Mucosa of descending colon (tissue), 3 donors: ENCODE measurements at regions not wholly inside any gene's neighbourhood (a gene's known extent, or its start where the extent isn't known, plus 50 kb on each side); places are given as distances from the start of the nearest gene placed in this dataset.

Source experiments
- ATAC-seq: fragments of 200-7000 bp; cut with Tn5 transposase; one replicate; pipeline ENCODE4 v1.9.1; 2020; ENCODE audit warnings: mild to moderate bottlenecking, moderate library complexity
- DNase-seq, 3 donors: peaks; one replicate each; pipeline ENCODE4 v3.0.0-alpha.2; 2020
- H3K36me3 ChIP-seq: fragments of 200-600 bp; one replicate; pipeline ENCODE4 v1.8.0; 2021; ENCODE audit warnings: low read depth, mild to moderate bottlenecking
- H3K4me1 ChIP-seq: fragments of 200-600 bp; one replicate; pipeline ENCODE4 v1.8.0; 2021; ENCODE audit warnings: low read depth, mild to moderate bottlenecking
- H3K4me3 ChIP-seq: fragments of 200-600 bp; one replicate; pipeline ENCODE4 v1.8.0; 2021; ENCODE audit warnings: mild to moderate bottlenecking
- H3K9me3 ChIP-seq: fragments of 200-600 bp; one replicate; pipeline ENCODE4 v1.8.0; 2021; ENCODE audit warnings: mild to moderate bottlenecking
- intact Hi-C, 2 donors: fragments of 100-400 bp; cut with DNase I in 1 of 2; cut with micrococcal nuclease in 1 of 2; formaldehyde crosslinking; loops; one replicate each; pipeline versions ENCODE4 v1.11.0 to v1.11.1; 2022; cut with DNase I, micrococcal nuclease
- TF ChIP-seq, protein P1 (sequence below): fragments of 200-600 bp; IDR thresholded peaks from one replicate; pipeline ENCODE4 v1.8.0; 2022; ENCODE audit warnings: antibody characterized with exemption, mild to moderate bottlenecking
- donor health status: DM: no; HTN: no; CAD: no; lungs with moderate emphysema.
- donor health status: DM: no; HTN: no; CAD: no.
- donor health status: DM: no; HTN: yes; CAD: no.

DNA sequence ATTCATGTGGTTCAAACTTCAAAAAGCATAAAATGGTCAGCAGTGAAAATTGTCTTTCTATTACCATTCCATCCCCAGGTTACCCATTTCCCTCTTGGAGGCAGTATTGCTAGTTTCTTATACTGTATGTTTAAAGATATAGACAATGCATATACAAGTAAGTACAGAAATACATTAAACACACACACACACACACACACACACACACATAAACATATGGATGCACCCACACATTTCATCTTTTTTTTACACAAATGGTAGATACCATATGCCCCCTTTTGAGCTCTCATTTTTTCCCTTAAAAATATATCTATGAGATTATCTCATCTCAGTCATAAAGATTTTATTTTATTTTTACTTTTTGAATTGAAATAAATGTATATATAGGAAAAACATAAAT, 79.7 kb downstream of the NEUROD6 start:
- H3K36me3 ChIP-seq: no peaks in the 10 kb centered on the region
- TF ChIP-seq, protein P1, sequence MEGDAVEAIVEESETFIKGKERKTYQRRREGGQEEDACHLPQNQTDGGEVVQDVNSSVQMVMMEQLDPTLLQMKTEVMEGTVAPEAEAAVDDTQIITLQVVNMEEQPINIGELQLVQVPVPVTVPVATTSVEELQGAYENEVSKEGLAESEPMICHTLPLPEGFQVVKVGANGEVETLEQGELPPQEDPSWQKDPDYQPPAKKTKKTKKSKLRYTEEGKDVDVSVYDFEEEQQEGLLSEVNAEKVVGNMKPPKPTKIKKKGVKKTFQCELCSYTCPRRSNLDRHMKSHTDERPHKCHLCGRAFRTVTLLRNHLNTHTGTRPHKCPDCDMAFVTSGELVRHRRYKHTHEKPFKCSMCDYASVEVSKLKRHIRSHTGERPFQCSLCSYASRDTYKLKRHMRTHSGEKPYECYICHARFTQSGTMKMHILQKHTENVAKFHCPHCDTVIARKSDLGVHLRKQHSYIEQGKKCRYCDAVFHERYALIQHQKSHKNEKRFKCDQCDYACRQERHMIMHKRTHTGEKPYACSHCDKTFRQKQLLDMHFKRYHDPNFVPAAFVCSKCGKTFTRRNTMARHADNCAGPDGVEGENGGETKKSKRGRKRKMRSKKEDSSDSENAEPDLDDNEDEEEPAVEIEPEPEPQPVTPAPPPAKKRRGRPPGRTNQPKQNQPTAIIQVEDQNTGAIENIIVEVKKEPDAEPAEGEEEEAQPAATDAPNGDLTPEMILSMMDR: no peak
- no peaks in the 10 kb centered on the region for H3K4me1 ChIP-seq
- intact Hi-C loops: no loop called here
- no peak overlapping the region for H3K4me3 ChIP-seq
- no peaks in the 10 kb centered on the region for H3K9me3 ChIP-seq
- DNase-seq (no peak), ATAC-seq (no peak)

DNA sequence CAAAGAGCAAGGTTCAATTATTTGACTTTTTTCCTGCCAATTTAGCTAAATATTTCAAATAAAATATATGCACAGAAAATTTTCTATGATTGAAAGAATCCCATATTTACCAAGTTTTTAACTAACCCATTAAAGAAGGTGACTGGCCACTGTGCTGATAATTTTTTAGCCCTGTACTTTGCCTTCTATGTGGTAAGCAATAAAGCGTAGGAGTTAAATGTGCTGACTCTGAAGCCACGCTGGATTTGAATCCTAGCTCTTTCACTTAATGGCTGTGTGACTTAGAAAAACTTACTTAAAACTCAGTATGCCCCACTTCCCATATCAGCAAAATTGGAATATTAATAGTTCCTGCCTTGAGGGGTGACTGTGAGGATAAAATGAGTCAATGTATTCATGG, 82.1 kb downstream of the NEUROD6 start:
- Histone ChIP-seq H3K9me3 (no peaks in the 10 kb centered on the region), H3K4me3 (no peak overlapping the region), H3K36me3 (no peaks in the 10 kb centered on the region), H3K4me1 (no peaks in the 10 kb centered on the region)
- intact Hi-C loops: no loop called here
- no peak for DNase-seq
- TF ChIP-seq, protein P1: no peak
- ATAC-seq: no peak

DNA sequence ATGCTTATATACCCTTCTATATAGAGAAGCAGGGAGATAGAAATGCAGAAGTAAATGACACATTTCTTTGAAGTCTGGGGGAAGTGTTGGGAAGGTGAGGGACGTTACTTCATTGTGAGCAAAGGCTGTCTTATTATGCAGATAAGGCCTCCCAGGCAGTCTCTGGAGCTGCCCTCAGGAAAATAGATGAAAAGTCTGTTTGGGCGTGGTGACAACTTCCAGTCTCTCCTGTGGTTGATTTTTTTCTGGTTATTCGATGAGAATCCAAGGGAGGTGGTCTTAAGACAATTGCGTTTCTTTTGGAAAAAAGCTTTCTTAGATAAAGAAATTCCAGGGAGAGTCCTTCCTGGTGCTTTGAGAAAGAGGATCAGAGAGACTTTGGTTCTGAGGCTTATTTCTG, 84.0 kb downstream of the NEUROD6 start:
- Histone ChIP-seq H3K9me3 (no peaks in the 10 kb centered on the region), H3K4me1 (no peaks in the 10 kb centered on the region), H3K4me3 (no peak overlapping the region), H3K36me3 (no peaks in the 10 kb centered on the region)
- TF ChIP-seq, protein P1: no peak
- DNase-seq: no peak
- ATAC-seq: no peak
- intact Hi-C loops: no loop called here

DNA sequence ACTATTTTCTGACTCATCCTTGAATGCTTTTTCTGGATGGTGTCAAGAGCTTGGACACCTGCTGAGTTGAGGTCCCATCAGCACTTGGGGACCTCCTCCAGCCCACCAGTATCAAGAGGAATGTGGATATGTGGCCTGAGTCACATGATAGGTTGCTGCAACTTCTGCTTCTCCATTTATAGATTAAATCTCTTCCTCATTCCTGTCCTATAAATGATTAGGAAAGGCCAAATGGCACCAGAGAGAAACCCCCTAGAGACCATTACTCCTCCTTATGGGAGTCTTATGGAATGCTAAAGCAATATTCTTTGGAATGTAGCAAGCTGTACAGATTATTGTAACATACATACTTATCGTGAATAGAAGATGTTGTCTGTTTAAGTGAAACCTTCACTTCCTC, 85.6 kb downstream of the NEUROD6 start:
- DNase-seq (no peak), ATAC-seq (no peak)
- Histone ChIP-seq H3K4me1 (no peaks in the 10 kb centered on the region), H3K4me3 (no peak overlapping the region), H3K9me3 (no peaks in the 10 kb centered on the region), H3K36me3 (no peaks in the 10 kb centered on the region)
- intact Hi-C loops: no loop called here
- TF ChIP-seq, protein P1: no peak

DNA sequence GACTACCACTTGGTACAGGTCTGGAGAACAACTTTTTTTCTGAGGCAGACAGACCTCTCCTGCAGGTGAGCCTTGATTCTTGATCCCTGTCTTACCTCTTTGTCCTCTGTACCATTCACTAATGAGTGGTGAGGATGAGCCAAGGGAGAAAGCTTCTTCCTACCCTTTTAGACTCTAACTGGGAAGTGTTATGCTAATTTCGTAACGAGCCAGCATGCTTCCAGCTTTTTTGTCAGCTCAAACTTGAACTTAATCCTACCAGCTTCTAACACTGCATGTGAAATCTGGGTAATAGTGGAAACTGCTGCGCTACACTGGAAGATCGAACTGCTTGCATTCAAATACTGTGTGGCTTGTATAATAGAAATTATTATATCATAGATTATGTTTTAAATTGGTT, 87.0 kb downstream of the NEUROD6 start:
- ATAC-seq (no peak), DNase-seq (no peak)
- no peaks in the 10 kb centered on the region for H3K9me3 ChIP-seq
- no peak overlapping the region for H3K4me3 ChIP-seq
- no peaks in the 10 kb centered on the region for H3K4me1 ChIP-seq
- intact Hi-C loops: no loop called here
- no peaks in the 10 kb centered on the region for H3K36me3 ChIP-seq
- TF ChIP-seq, protein P1: no peak

DNA sequence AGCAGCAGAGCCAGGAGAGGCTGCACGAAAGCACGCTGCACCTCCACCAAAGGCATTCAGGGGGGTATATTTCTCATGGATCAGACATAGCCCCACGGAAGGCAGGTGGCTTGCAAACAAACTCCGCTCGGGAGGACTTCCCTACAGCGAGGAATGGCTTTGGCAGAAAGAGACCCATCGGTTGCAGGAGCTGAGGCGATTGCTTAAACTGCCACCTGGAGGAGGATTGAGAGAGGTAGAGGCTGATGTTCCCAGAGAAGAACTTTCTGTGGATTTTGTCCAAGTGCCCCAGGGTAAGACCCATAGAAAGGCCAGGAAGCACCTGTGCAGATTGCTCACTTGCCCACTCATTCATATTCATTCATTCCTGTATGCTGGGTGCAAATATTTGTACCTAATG, 89.1 kb downstream of the NEUROD6 start:
- TF ChIP-seq, protein P1: no peak
- H3K4me3 ChIP-seq: no peak overlapping the region
- intact Hi-C loops: no loop called here
- no peaks in the 10 kb centered on the region for H3K9me3 ChIP-seq
- no peaks in the 10 kb centered on the region for H3K36me3 ChIP-seq
- ATAC-seq: no peak
- no peaks in the 10 kb centered on the region for H3K4me1 ChIP-seq
- DNase-seq: no peak
